22Rv1 (cell line): ENCODE measurements at regions not wholly inside any gene's neighbourhood (a gene's known extent, or its start where the extent isn't known, plus 50 kb on each side); places are given as distances from the start of the nearest gene placed in this dataset.

Source experiments
- H3K27ac ChIP-seq: fragments of 450-650 bp; 2 replicates; pipeline ENCODE4 v1.5.1; 2017
- CTCF ChIP-seq: fragments of 450-650 bp; IDR thresholded peaks from 2 replicates; pipeline ENCODE4 v1.5.1; 2017; ENCODE audit warnings: mild to moderate bottlenecking
- ZFX ChIP-seq: fragments of 450-650 bp; IDR thresholded peaks from 2 replicates; pipeline ENCODE4 v1.6.1; 2017; ENCODE audit warnings: antibody characterized with exemption, borderline replicate concordance

DNA sequence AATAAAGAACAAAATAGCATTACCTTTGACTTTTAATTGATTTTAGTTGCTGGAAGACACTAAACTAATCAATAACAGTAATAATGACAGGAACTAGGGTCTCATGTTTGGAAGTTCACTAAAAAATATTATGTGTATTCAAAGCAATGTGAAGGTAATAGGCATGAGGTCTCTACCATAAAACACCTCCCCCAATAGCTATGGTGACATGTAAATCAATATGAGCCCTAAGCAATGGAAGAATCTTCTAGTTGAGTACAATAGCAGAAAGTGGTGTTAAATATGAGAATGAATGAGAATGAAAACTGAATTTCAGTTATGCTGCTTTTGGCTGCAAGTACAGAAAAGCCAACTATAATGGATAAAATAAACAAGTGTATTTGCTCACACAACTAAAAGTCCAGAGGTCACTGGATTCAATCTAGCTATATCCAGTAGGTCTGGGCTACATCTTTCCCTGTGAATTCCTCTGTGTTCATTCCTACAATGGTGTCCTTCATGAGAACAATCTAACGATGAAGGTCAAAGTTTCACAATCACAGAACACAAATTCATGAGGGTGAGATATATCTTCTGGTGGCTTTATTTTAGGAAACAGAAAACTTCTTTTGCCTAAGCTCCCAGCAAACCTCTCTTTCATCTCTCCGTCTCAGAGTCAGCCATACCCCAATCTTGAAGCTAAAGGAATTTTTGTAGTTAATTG, 728.0 kb downstream of the FSCB start:
- H3K27ac ChIP-seq: peak overlapping the region; percentile 88
- TF ChIP-seq ZFX (no peak), CTCF (no peak)

GRCh38 chr14:43778570-43778936, 728.5 kb downstream of the FSCB start:
- peak overlapping the region; percentile 88 for H3K27ac ChIP-seq
- TF ChIP-seq ZFX (no peak), CTCF (no peak)

- no peak overlapping the region for H3K27ac ChIP-seq
- TF ChIP-seq CTCF: no peak
- TF ChIP-seq ZFX: no peak
Measured at GRCh38 chr14:43765474-43765873, 741.6 kb downstream of the FSCB start.

DNA sequence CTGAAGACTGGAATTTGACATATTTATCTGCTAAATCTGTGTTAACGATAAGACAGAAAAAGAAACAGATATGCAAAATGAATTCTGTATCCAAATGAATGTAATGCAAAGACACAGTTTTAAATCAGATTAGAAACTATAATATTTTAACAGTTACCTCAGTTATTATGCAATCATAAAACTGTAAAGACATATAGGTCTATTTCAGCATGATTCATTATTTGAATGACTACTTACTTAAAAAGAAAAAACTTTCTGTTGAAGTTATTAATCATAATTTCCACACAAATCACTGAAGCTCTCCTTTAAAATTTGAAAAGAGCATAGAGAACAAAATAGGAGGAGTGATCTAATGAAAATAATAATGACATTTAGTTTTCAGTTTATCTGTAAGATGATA, 742.6 kb downstream of the FSCB start:
- no peak overlapping the region for H3K27ac ChIP-seq
- no peak for TF ChIP-seq CTCF
- no peak for TF ChIP-seq ZFX

GRCh38 chr14:43755707-43756106, 751.4 kb downstream of the FSCB start:
- no peak for TF ChIP-seq CTCF
- TF ChIP-seq ZFX: no peak
- H3K27ac ChIP-seq: no peak overlapping the region

GRCh38 chr14:43754838-43755237, 752.2 kb downstream of the FSCB start:
- H3K27ac ChIP-seq: no peak overlapping the region
- TF ChIP-seq ZFX (no peak), CTCF (no peak)

GRCh38 chr14:43745746-43746145, 761.3 kb downstream of the FSCB start:
- no peak for TF ChIP-seq ZFX
- no peak for TF ChIP-seq CTCF

More at GRCh38 chr14:43745746-43746145, 761.3 kb downstream of the FSCB start:
- H3K27ac ChIP-seq: no peak overlapping the region
